ENCODE measurements at regions not wholly inside any gene's neighbourhood (a gene's known extent, or its start where the extent isn't known, plus 50 kb on each side); places are given as distances from the start of the nearest gene placed in this dataset.

GRCh38 chr12:114823724-114824123 lies 139.7 kb upstream of the TBX3 start (continued):
- TF ChIP-seq GTF2F1 (IDR thresholded peaks at IDR 0.05; ENCODE audit: borderline replicate concordance, low read depth, low read length): no peak
- TF ChIP-seq KDM1A (IDR thresholded peaks at IDR 0.05; ENCODE audit: borderline replicate concordance, low read length): no peak
- TF ChIP-seq HDAC2 (IDR thresholded peaks at IDR 0.05; ENCODE audit: borderline replicate concordance in 1 of 2, low read depth in 2 of 2, low read length in 2 of 2): no peak
- TF ChIP-seq TAF1 (IDR thresholded peaks at IDR 0.05; ENCODE audit: low read depth, low read length): no peak
- no peak for TF ChIP-seq SUZ12 (IDR thresholded peaks at IDR 0.05; ENCODE audit: low read length)

Data from H1 (cell line).